SK-N-SH treated with all-trans-retinoic acid at 6 μM for 48 hours (cell line): ENCODE measurements at regions not wholly inside any gene's neighbourhood (a gene's known extent, or its start where the extent isn't known, plus 50 kb on each side); places are given as distances from the start of the nearest gene placed in this dataset.
"Not testable (repeated sequence)": the region's sequence is repeated elsewhere in the genome, so short reads cannot be mapped to it uniquely, and the experiment has no call there.

Experiments used
- ESRRG ChIP-seq: fragments of 250-450 bp; sonication (Bioruptor Pico); IDR thresholded peaks from 2 replicates; pipeline ENCODE4 v1.6.1; 2021; ENCODE audit warnings: mild to moderate bottlenecking
- ISL1 ChIP-seq: fragments of 250-450 bp; sonication (Bioruptor Pico); IDR thresholded peaks from 2 replicates; pipeline ENCODE4 v2.1.2; 2022; ENCODE audit warnings: mild to moderate bottlenecking, moderate library complexity
- RARB ChIP-seq: fragments of 250-450 bp; sonication (Bioruptor Pico); IDR thresholded peaks from 2 replicates; pipeline ENCODE4 v1.8.0; 2021; ENCODE audit warnings: mild to moderate bottlenecking, moderate library complexity
- ZFP3 ChIP-seq: fragments of 250-450 bp; sonication (Bioruptor Pico); IDR thresholded peaks from 2 replicates; pipeline ENCODE4 v1.5.0; 2020; ENCODE audit warnings: mild to moderate bottlenecking, moderate library complexity
- ZFP30 ChIP-seq: fragments of 450-650 bp; formaldehyde crosslinking; IDR thresholded peaks from 2 replicates; pipeline ENCODE4 v1.5.0; 2022; ENCODE audit warnings: mild to moderate bottlenecking, moderate library complexity
- TF ChIP-seq, protein P1 (sequence below): fragments of 250-450 bp; sonication (Bioruptor Pico); IDR thresholded peaks from 2 replicates; pipeline ENCODE4 v1.5.0; 2020; ENCODE audit warnings: mild to moderate bottlenecking, moderate library complexity
- TF ChIP-seq, protein P2 (sequence below): fragments of 250-450 bp; sonication (Bioruptor Pico); IDR thresholded peaks from 2 replicates; pipeline ENCODE4 v1.8.0; 2020; ENCODE audit warnings: mild to moderate bottlenecking, moderate library complexity, borderline replicate concordance
- TF ChIP-seq, protein P3 (sequence below): fragments of 250-450 bp; sonication (Bioruptor Pico); IDR thresholded peaks from 2 replicates; pipeline ENCODE4 v1.8.0; 2021; ENCODE audit warnings: low read depth, mild to moderate bottlenecking, moderate library complexity, borderline replicate concordance

DNA sequence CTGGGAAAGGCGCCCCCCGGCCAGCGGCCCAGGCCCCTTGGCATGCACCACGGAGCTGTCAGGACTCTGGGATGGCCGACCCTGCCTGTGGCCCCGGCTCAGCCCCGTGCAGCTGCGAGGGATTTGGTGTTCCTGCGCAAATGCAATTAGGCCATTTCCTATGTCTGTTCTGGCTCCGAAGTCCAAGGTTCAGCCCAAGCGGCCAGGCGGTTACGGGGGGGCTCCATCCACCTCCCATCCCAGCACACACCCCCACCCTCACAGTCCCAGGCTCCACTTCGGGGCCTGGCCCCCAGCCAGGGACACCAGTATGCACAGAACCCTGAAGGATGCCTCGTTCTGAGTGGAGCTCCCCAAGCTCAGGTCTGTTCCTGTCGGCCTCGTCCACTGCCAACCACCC lies 891.3 kb downstream of the RPIA start:
- TF ChIP-seq ESRRG; RARB (CRISPR knock-in tag); ISL1; ZFP30 (CRISPR knock-in tag); ZFP3 (CRISPR knock-in tag): not testable (repeated sequence)
- TF ChIP-seq, protein P1, sequence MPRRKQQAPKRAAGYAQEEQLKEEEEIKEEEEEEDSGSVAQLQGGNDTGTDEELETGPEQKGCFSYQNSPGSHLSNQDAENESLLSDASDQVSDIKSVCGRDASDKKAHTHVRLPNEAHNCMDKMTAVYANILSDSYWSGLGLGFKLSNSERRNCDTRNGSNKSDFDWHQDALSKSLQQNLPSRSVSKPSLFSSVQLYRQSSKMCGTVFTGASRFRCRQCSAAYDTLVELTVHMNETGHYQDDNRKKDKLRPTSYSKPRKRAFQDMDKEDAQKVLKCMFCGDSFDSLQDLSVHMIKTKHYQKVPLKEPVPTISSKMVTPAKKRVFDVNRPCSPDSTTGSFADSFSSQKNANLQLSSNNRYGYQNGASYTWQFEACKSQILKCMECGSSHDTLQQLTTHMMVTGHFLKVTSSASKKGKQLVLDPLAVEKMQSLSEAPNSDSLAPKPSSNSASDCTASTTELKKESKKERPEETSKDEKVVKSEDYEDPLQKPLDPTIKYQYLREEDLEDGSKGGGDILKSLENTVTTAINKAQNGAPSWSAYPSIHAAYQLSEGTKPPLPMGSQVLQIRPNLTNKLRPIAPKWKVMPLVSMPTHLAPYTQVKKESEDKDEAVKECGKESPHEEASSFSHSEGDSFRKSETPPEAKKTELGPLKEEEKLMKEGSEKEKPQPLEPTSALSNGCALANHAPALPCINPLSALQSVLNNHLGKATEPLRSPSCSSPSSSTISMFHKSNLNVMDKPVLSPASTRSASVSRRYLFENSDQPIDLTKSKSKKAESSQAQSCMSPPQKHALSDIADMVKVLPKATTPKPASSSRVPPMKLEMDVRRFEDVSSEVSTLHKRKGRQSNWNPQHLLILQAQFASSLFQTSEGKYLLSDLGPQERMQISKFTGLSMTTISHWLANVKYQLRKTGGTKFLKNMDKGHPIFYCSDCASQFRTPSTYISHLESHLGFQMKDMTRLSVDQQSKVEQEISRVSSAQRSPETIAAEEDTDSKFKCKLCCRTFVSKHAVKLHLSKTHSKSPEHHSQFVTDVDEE (CRISPR knock-in tag) = not testable (repeated sequence)
- TF ChIP-seq, protein P2, sequence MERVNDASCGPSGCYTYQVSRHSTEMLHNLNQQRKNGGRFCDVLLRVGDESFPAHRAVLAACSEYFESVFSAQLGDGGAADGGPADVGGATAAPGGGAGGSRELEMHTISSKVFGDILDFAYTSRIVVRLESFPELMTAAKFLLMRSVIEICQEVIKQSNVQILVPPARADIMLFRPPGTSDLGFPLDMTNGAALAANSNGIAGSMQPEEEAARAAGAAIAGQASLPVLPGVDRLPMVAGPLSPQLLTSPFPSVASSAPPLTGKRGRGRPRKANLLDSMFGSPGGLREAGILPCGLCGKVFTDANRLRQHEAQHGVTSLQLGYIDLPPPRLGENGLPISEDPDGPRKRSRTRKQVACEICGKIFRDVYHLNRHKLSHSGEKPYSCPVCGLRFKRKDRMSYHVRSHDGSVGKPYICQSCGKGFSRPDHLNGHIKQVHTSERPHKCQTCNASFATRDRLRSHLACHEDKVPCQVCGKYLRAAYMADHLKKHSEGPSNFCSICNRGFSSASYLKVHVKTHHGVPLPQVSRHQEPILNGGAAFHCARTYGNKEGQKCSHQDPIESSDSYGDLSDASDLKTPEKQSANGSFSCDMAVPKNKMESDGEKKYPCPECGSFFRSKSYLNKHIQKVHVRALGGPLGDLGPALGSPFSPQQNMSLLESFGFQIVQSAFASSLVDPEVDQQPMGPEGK (CRISPR knock-in tag) = not testable (repeated sequence)
- TF ChIP-seq, protein P3, sequence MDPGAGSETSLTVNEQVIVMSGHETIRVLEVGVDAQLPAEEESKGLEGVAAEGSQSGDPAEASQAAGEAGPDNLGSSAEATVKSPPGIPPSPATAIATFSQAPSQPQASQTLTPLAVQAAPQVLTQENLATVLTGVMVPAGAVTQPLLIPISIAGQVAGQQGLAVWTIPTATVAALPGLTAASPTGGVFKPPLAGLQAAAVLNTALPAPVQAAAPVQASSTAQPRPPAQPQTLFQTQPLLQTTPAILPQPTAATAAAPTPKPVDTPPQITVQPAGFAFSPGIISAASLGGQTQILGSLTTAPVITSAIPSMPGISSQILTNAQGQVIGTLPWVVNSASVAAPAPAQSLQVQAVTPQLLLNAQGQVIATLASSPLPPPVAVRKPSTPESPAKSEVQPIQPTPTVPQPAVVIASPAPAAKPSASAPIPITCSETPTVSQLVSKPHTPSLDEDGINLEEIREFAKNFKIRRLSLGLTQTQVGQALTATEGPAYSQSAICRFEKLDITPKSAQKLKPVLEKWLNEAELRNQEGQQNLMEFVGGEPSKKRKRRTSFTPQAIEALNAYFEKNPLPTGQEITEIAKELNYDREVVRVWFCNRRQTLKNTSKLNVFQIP (CRISPR knock-in tag) = not testable (repeated sequence)
